Prostate gland (tissue), 2 donors: ENCODE measurements at regions not wholly inside any gene's neighbourhood (a gene's known extent, or its start where the extent isn't known, plus 50 kb on each side); places are given as distances from the start of the nearest gene placed in this dataset.
"Not testable (repeated sequence)": the region's sequence is repeated elsewhere in the genome, so short reads cannot be mapped to it uniquely, and the experiment has no call there.

Experiments used
- DNase-seq: peaks from one replicate; pipeline ENCODE4 v3.0.0-alpha.2; 2019; ENCODE audit warnings: low spot score
- H3K27ac ChIP-seq, 2 donors: fragments of 200-600 bp; sonication (generic); 2 replicates each; pipeline ENCODE4 v1.5.1; 2017 to 2019
- H3K27me3 ChIP-seq: fragments of 200-600 bp; sonication (generic); replicated peaks from 2 replicates; pipeline ENCODE4 v1.5.1; 2019; ENCODE audit not compliant: insufficient read depth
- H3K36me3 ChIP-seq, 2 donors: fragments of 200-600 bp; sonication (generic); 1 replicate in 1 of 2; 2 replicates in 1 of 2; pipeline versions ENCODE4 v1.5.1 to v1.8.1; 2017 to 2019
- H3K4me1 ChIP-seq: fragments of 200-600 bp; sonication (generic); replicated peaks from 2 replicates; pipeline ENCODE4 v1.5.1; 2019
- H3K4me3 ChIP-seq, 2 donors: fragments of 200-600 bp; sonication (generic); 2 replicates each; pipeline ENCODE4 v1.5.1; 2017 to 2019
- H3K9me3 ChIP-seq: fragments of 200-600 bp; sonication (generic); 2 replicates; pipeline ENCODE4 v1.5.1; 2017
- CTCF ChIP-seq, 4 experiments: fragments of 200-600 bp in 2 of 4; fragments of 450-650 bp in 2 of 4; sonication (generic) in 2 of 4; IDR thresholded peaks; 1 replicate in 3 of 4; 2 replicates in 1 of 4; pipeline ENCODE4 v1.5.1; 2016 to 2019; ENCODE audit warnings: antibody characterized with exemption in 4 of 4, mild to moderate bottlenecking in 2 of 4, moderate library complexity in 2 of 4
- POLR2A ChIP-seq: fragments of 450-650 bp; IDR thresholded peaks from one replicate; pipeline ENCODE4 v1.6.1; 2016; ENCODE audit warnings: antibody characterized with exemption, mild to moderate bottlenecking
- POLR2AphosphoS5 ChIP-seq: sonication (generic); formaldehyde crosslinking; IDR thresholded peaks from one replicate; pipeline ENCODE4 v1.6.1; 2017; ENCODE audit warnings: antibody characterized with exemption
- WGBS: methylation state at CpG from one replicate; pipeline ENCODE4 v1.1.5; 2018; 5-methylcytosine and 5-hydroxymethylcytosine counted together
- intact Hi-C: fragments of 100-400 bp; cut with DNase I; formaldehyde crosslinking; loops from one replicate; pipeline ENCODE4 v1.14.2; 2022

DNA sequence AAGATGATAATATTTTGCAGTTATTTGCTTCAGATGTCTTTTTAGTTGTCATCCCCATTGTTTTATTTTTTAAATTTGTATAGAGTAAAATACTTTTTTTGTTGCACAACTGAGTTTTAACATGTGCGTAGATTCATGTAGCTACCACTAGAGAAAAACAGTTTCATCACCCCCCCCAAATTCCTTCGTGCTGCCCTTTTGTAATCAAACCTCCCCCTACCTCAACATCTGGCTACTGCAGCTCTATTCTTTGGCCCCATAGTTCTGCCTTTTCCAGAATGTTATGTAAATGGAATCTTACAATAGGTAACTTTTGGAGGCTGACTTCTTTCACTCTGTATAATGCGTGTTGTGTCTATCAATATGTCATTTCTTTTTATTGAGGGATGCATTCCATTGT lies 232.0 kb upstream of the RASGRP1 start:
- no peak overlapping the region for H3K27ac ChIP-seq
- TF ChIP-seq POLR2A (no peak), POLR2AphosphoS5 (no peak), CTCF (IDR thresholded peaks at IDR 0.05) (no peak)
- H3K36me3 ChIP-seq, result no peaks in the 10 kb centered on the region
- H3K27me3 ChIP-seq, result no peaks in the 10 kb centered on the region
- no peaks in the 10 kb centered on the region for H3K9me3 ChIP-seq
- no peak for DNase-seq
- no peak overlapping the region for H3K4me3 ChIP-seq
- intact Hi-C loops, result no loop called here
- H3K4me1 ChIP-seq, result no peaks in the 10 kb centered on the region
- 74% methylated on average over 3 of the region's 3 CpGs for WGBS

GRCh38 chr15:38797506-38797905 lies 232.9 kb upstream of the RASGRP1 start:
- DNase-seq, H3K4me1 ChIP-seq, H3K27ac ChIP-seq, H3K4me3 ChIP-seq, H3K36me3 ChIP-seq, intact Hi-C loops, H3K27me3 ChIP-seq, H3K9me3 ChIP-seq: not testable (repeated sequence)
- WGBS, result 88% methylated on average over 4 of the region's 4 CpGs

DNA sequence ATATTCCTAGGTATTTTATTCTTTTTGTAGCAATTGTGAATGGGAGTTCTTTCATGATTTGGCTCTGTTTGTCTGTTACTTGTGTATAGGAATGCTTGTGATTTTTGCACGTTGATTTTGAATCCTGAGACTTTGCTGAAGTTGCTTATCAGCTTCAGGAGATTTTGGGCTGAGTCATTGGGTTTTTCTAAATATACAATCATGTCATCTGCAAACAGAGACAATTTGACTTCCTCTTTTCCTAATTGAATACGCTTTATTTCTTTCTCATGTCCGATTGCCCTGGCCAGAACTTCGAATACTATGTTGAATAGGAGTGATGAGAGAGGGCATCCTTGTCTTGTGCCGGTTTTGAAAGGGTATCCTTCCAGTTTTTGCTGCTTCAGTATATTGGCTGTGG lies 234.6 kb upstream of the RASGRP1 start:
- DNase-seq, H3K4me1 ChIP-seq, H3K9me3 ChIP-seq, H3K27ac ChIP-seq, H3K27me3 ChIP-seq, intact Hi-C loops, H3K36me3 ChIP-seq, H3K4me3 ChIP-seq: not testable (repeated sequence)
- WGBS, result 87% methylated on average over 5 of the region's 5 CpGs

- Histone ChIP-seq H3K4me3 (no peak overlapping the region), H3K36me3 (no peaks in the 10 kb centered on the region), H3K4me1 (no peaks in the 10 kb centered on the region), H3K27me3 (no peaks in the 10 kb centered on the region), H3K9me3 (no peaks in the 10 kb centered on the region), H3K27ac (no peak overlapping the region)
- no peak for DNase-seq
- intact Hi-C loops, result loop anchor here (10.0 kb wide), 1 partner anchor 365 kb away; no protein-coding TSS in a partner anchor
- TF ChIP-seq POLR2A, result no peak
- no peak for TF ChIP-seq POLR2AphosphoS5
- TF ChIP-seq CTCF (IDR thresholded peaks at IDR 0.05), result no peak
Measured at GRCh38 chr15:38809621-38810020, 245.0 kb upstream of the RASGRP1 start.

- no peak overlapping the region for H3K27ac ChIP-seq
- no peaks in the 10 kb centered on the region for H3K4me1 ChIP-seq
- 51% methylated on average over 2 of the region's 2 CpGs for WGBS
- intact Hi-C loops, result loop anchor here (10.0 kb wide), 1 partner anchor 364 kb away; no protein-coding TSS in a partner anchor
- no peaks in the 10 kb centered on the region for H3K27me3 ChIP-seq
- DNase-seq, result no peak
- H3K9me3 ChIP-seq, result no peaks in the 10 kb centered on the region
- no peaks in the 10 kb centered on the region for H3K36me3 ChIP-seq
- H3K4me3 ChIP-seq, result no peak overlapping the region
- no peak for TF ChIP-seq POLR2AphosphoS5
- TF ChIP-seq POLR2A, result no peak
- TF ChIP-seq CTCF (IDR thresholded peaks at IDR 0.05), result no peak
Measured at GRCh38 chr15:38810686-38811085, 246.1 kb upstream of the RASGRP1 start.

- H3K9me3 ChIP-seq, DNase-seq, H3K27ac ChIP-seq, H3K27me3 ChIP-seq, H3K4me1 ChIP-seq, H3K4me3 ChIP-seq, H3K36me3 ChIP-seq: not testable (repeated sequence)
- intact Hi-C loops, result loop anchor here (10.0 kb wide), 1 partner anchor 361 kb away; no protein-coding TSS in a partner anchor
- 96% methylated on average over 1 of the region's 1 CpG for WGBS
Measured at GRCh38 chr15:38814254-38814653, 249.6 kb upstream of the RASGRP1 start.
